ENCODE measurements at regions not wholly inside any gene's neighbourhood (a gene's known extent, or its start where the extent isn't known, plus 50 kb on each side); places are given as distances from the start of the nearest gene placed in this dataset.

GRCh38 chr10:125401462-125401861 lies 241.1 kb upstream of the CTBP2 start:
- Histone ChIP-seq H3K36me3 (ENCODE audit: control insufficient read depth in 1 of 2, insufficient read depth in 2 of 2, low read length in 2 of 2) (no peaks in the 10 kb centered on the region), H3K9ac (ENCODE audit: low read depth in 1 of 2, low read length in 2 of 2) (no peak overlapping the region), H3K4me1 (ENCODE audit: control insufficient read depth in 1 of 2, insufficient read depth in 2 of 2, low read length in 2 of 2) (no peaks in the 10 kb centered on the region), H3K27ac (ENCODE audit: low read depth, low read length) (no peak overlapping the region), H3K27me3 (ENCODE audit: control insufficient read depth in 1 of 2, insufficient read depth in 2 of 2, low read length in 2 of 2) (no peaks in the 10 kb centered on the region), H3K4me3 (ENCODE audit: low read depth in 1 of 2, low read length in 2 of 2) (no peak overlapping the region), H3K9me3 (ENCODE audit: control insufficient read depth in 1 of 2, low read length in 2 of 2) (no peaks in the 10 kb centered on the region)

GRCh38 chr10:125399289-125399688 lies 238.9 kb upstream of the CTBP2 start:
- no peak overlapping the region for H3K9ac ChIP-seq (ENCODE audit: low read depth in 1 of 2, low read length in 2 of 2)
- no peaks in the 10 kb centered on the region for H3K27me3 ChIP-seq (ENCODE audit: control insufficient read depth in 1 of 2, insufficient read depth in 2 of 2, low read length in 2 of 2)
- H3K4me1 ChIP-seq (ENCODE audit: control insufficient read depth in 1 of 2, insufficient read depth in 2 of 2, low read length in 2 of 2) = no peaks in the 10 kb centered on the region

GRCh38 chr10:125398270-125398669 lies 237.9 kb upstream of the CTBP2 start:
- Histone ChIP-seq H3K27ac (ENCODE audit: low read depth, low read length) (no peak overlapping the region), H3K27me3 (ENCODE audit: control insufficient read depth in 1 of 2, insufficient read depth in 2 of 2, low read length in 2 of 2) (no peaks in the 10 kb centered on the region), H3K9me3 (ENCODE audit: control insufficient read depth in 1 of 2, low read length in 2 of 2) (no peaks in the 10 kb centered on the region), H3K4me1 (ENCODE audit: control insufficient read depth in 1 of 2, insufficient read depth in 2 of 2, low read length in 2 of 2) (no peaks in the 10 kb centered on the region), H3K9ac (ENCODE audit: low read depth in 1 of 2, low read length in 2 of 2) (no peak overlapping the region), H3K36me3 (ENCODE audit: control insufficient read depth in 1 of 2, insufficient read depth in 2 of 2, low read length in 2 of 2) (no peaks in the 10 kb centered on the region), H3K4me3 (ENCODE audit: low read depth in 1 of 2, low read length in 2 of 2) (no peak overlapping the region)

More at GRCh38 chr10:125399289-125399688, 238.9 kb upstream of the CTBP2 start:
- Histone ChIP-seq H3K36me3 (ENCODE audit: control insufficient read depth in 1 of 2, insufficient read depth in 2 of 2, low read length in 2 of 2) (no peaks in the 10 kb centered on the region), H3K4me3 (ENCODE audit: low read depth in 1 of 2, low read length in 2 of 2) (no peak overlapping the region), H3K9me3 (ENCODE audit: control insufficient read depth in 1 of 2, low read length in 2 of 2) (no peaks in the 10 kb centered on the region), H3K27ac (ENCODE audit: low read depth, low read length) (no peak overlapping the region)

- Histone ChIP-seq H3K4me3 (ENCODE audit: low read depth in 1 of 2, low read length in 2 of 2) (no peak overlapping the region), H3K4me1 (ENCODE audit: control insufficient read depth in 1 of 2, insufficient read depth in 2 of 2, low read length in 2 of 2) (no peaks in the 10 kb centered on the region), H3K9me3 (ENCODE audit: control insufficient read depth in 1 of 2, low read length in 2 of 2) (no peaks in the 10 kb centered on the region), H3K9ac (ENCODE audit: low read depth in 1 of 2, low read length in 2 of 2) (no peak overlapping the region), H3K27me3 (ENCODE audit: control insufficient read depth in 1 of 2, insufficient read depth in 2 of 2, low read length in 2 of 2) (no peaks in the 10 kb centered on the region), H3K27ac (ENCODE audit: low read depth, low read length) (no peak overlapping the region), H3K36me3 (ENCODE audit: control insufficient read depth in 1 of 2, insufficient read depth in 2 of 2, low read length in 2 of 2) (no peaks in the 10 kb centered on the region)
These were observed 237.2 kb upstream of the CTBP2 start for GRCh38 chr10:125397608-125398007.

- Histone ChIP-seq H3K4me3 (ENCODE audit: low read depth in 1 of 2, low read length in 2 of 2) (no peak overlapping the region), H3K27me3 (ENCODE audit: control insufficient read depth in 1 of 2, insufficient read depth in 2 of 2, low read length in 2 of 2) (no peaks in the 10 kb centered on the region), H3K9me3 (ENCODE audit: control insufficient read depth in 1 of 2, low read length in 2 of 2) (no peaks in the 10 kb centered on the region), H3K36me3 (ENCODE audit: control insufficient read depth in 1 of 2, insufficient read depth in 2 of 2, low read length in 2 of 2) (no peaks in the 10 kb centered on the region), H3K9ac (ENCODE audit: low read depth in 1 of 2, low read length in 2 of 2) (no peak overlapping the region), H3K4me1 (ENCODE audit: control insufficient read depth in 1 of 2, insufficient read depth in 2 of 2, low read length in 2 of 2) (no peaks in the 10 kb centered on the region), H3K27ac (ENCODE audit: low read depth, low read length) (no peak overlapping the region)
These were observed 236.3 kb upstream of the CTBP2 start for GRCh38 chr10:125396676-125397075.

- Histone ChIP-seq H3K27me3 (ENCODE audit: control insufficient read depth in 1 of 2, insufficient read depth in 2 of 2, low read length in 2 of 2) (peaks cover 0 to 2% of the 10 kb centered on the region in 2 donors), H3K9ac (ENCODE audit: low read depth in 1 of 2, low read length in 2 of 2) (no peak overlapping the region), H3K4me1 (ENCODE audit: control insufficient read depth in 1 of 2, insufficient read depth in 2 of 2, low read length in 2 of 2) (no peaks in the 10 kb centered on the region), H3K27ac (ENCODE audit: low read depth, low read length) (no peak overlapping the region), H3K4me3 (ENCODE audit: low read depth in 1 of 2, low read length in 2 of 2) (no peak overlapping the region), H3K9me3 (ENCODE audit: control insufficient read depth in 1 of 2, low read length in 2 of 2) (peaks cover 0 to 8% of the 10 kb centered on the region in 2 donors), H3K36me3 (ENCODE audit: control insufficient read depth in 1 of 2, insufficient read depth in 2 of 2, low read length in 2 of 2) (no peaks in the 10 kb centered on the region)
These were observed 232.2 kb upstream of the CTBP2 start for GRCh38 chr10:125392609-125393008.

GRCh38 chr10:125392154-125392553 lies 231.8 kb upstream of the CTBP2 start:
- Histone ChIP-seq H3K4me1 (ENCODE audit: control insufficient read depth in 1 of 2, insufficient read depth in 2 of 2, low read length in 2 of 2) (no peaks in the 10 kb centered on the region), H3K27ac (ENCODE audit: low read depth, low read length) (no peak overlapping the region), H3K9me3 (ENCODE audit: control insufficient read depth in 1 of 2, low read length in 2 of 2) (peaks cover 0 to 8% of the 10 kb centered on the region in 2 donors), H3K9ac (ENCODE audit: low read depth in 1 of 2, low read length in 2 of 2) (no peak overlapping the region), H3K36me3 (ENCODE audit: control insufficient read depth in 1 of 2, insufficient read depth in 2 of 2, low read length in 2 of 2) (no peaks in the 10 kb centered on the region), H3K27me3 (ENCODE audit: control insufficient read depth in 1 of 2, insufficient read depth in 2 of 2, low read length in 2 of 2) (peaks cover 0 to 2% of the 10 kb centered on the region in 2 donors), H3K4me3 (ENCODE audit: low read depth in 1 of 2, low read length in 2 of 2) (no peak overlapping the region)

GRCh38 chr10:125389648-125390047 lies 229.3 kb upstream of the CTBP2 start:
- no peak overlapping the region for H3K4me3 ChIP-seq (ENCODE audit: low read depth in 1 of 2, low read length in 2 of 2)
- H3K27ac ChIP-seq (ENCODE audit: low read depth, low read length) = no peak overlapping the region
- H3K36me3 ChIP-seq (ENCODE audit: control insufficient read depth in 1 of 2, insufficient read depth in 2 of 2, low read length in 2 of 2) = no peaks in the 10 kb centered on the region
- peaks cover 0 to 8% of the 10 kb centered on the region in 2 donors for H3K9me3 ChIP-seq (ENCODE audit: control insufficient read depth in 1 of 2, low read length in 2 of 2)
- H3K4me1 ChIP-seq (ENCODE audit: control insufficient read depth in 1 of 2, insufficient read depth in 2 of 2, low read length in 2 of 2) = no peaks in the 10 kb centered on the region
- H3K27me3 ChIP-seq (ENCODE audit: control insufficient read depth in 1 of 2, insufficient read depth in 2 of 2, low read length in 2 of 2) = peaks cover 0 to 2% of the 10 kb centered on the region in 2 donors
- H3K9ac ChIP-seq (ENCODE audit: low read depth in 1 of 2, low read length in 2 of 2) = no peak overlapping the region

GRCh38 chr10:125379592-125379991 lies 219.2 kb upstream of the CTBP2 start:
- Histone ChIP-seq H3K27me3 (ENCODE audit: control insufficient read depth in 1 of 2, insufficient read depth in 2 of 2, low read length in 2 of 2) (no peaks in the 10 kb centered on the region), H3K4me3 (ENCODE audit: low read depth in 1 of 2, low read length in 2 of 2) (no peak overlapping the region), H3K4me1 (ENCODE audit: control insufficient read depth in 1 of 2, insufficient read depth in 2 of 2, low read length in 2 of 2) (no peaks in the 10 kb centered on the region)

GRCh38 chr10:125377368-125377767 lies 217.0 kb upstream of the CTBP2 start:
- no peak overlapping the region for H3K4me3 ChIP-seq (ENCODE audit: low read depth in 1 of 2, low read length in 2 of 2)
- H3K9ac ChIP-seq (ENCODE audit: low read depth in 1 of 2, low read length in 2 of 2) = no peak overlapping the region
- no peaks in the 10 kb centered on the region for H3K4me1 ChIP-seq (ENCODE audit: control insufficient read depth in 1 of 2, insufficient read depth in 2 of 2, low read length in 2 of 2)
- H3K27me3 ChIP-seq (ENCODE audit: control insufficient read depth in 1 of 2, insufficient read depth in 2 of 2, low read length in 2 of 2) = no peaks in the 10 kb centered on the region
- no peak overlapping the region for H3K27ac ChIP-seq (ENCODE audit: low read depth, low read length)
- no peaks in the 10 kb centered on the region for H3K36me3 ChIP-seq (ENCODE audit: control insufficient read depth in 1 of 2, insufficient read depth in 2 of 2, low read length in 2 of 2)
- no peaks in the 10 kb centered on the region for H3K9me3 ChIP-seq (ENCODE audit: control insufficient read depth in 1 of 2, low read length in 2 of 2)

More at GRCh38 chr10:125379592-125379991, 219.2 kb upstream of the CTBP2 start:
- Histone ChIP-seq H3K9me3 (ENCODE audit: control insufficient read depth in 1 of 2, low read length in 2 of 2) (no peaks in the 10 kb centered on the region), H3K27ac (ENCODE audit: low read depth, low read length) (no peak overlapping the region), H3K36me3 (ENCODE audit: control insufficient read depth in 1 of 2, insufficient read depth in 2 of 2, low read length in 2 of 2) (no peaks in the 10 kb centered on the region), H3K9ac (ENCODE audit: low read depth in 1 of 2, low read length in 2 of 2) (no peak overlapping the region)

- Histone ChIP-seq H3K4me1 (ENCODE audit: control insufficient read depth in 1 of 2, insufficient read depth in 2 of 2, low read length in 2 of 2) (no peaks in the 10 kb centered on the region), H3K36me3 (ENCODE audit: control insufficient read depth in 1 of 2, insufficient read depth in 2 of 2, low read length in 2 of 2) (no peaks in the 10 kb centered on the region), H3K27ac (ENCODE audit: low read depth, low read length) (no peak overlapping the region), H3K9ac (ENCODE audit: low read depth in 1 of 2, low read length in 2 of 2) (no peak overlapping the region), H3K27me3 (ENCODE audit: control insufficient read depth in 1 of 2, insufficient read depth in 2 of 2, low read length in 2 of 2) (no peaks in the 10 kb centered on the region), H3K4me3 (ENCODE audit: low read depth in 1 of 2, low read length in 2 of 2) (no peak overlapping the region), H3K9me3 (ENCODE audit: control insufficient read depth in 1 of 2, low read length in 2 of 2) (no peaks in the 10 kb centered on the region)
These were observed 214.8 kb upstream of the CTBP2 start for GRCh38 chr10:125375210-125375609.
